ENCODE measurements at regions not wholly inside any gene's neighbourhood (a gene's known extent, or its start where the extent isn't known, plus 50 kb on each side); places are given as distances from the start of the nearest gene placed in this dataset.

DNA sequence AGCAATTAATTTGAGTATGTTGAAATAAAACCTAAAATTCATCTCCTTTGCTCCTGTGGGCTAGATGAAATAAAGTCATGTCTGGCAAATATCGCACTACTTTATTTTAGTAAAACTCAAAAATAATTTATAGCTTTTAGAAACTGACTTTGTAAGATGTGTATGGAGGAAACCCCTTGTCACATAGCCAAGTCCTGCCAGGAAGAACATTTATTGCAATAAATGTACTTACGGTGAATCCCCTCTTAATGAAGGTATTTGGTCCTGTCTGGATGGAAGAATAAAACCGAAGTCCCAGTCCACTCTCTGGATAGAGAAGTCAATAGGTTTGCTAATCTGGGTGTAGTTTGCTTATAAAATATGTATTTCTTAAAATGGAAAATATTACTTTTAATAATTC lies 1226.8 kb upstream of the MAP3K7 start:
- Histone ChIP-seq H2BK20ac (ENCODE audit: low read length) (no peak overlapping the region), H3K4me1 (replicated peaks in 1 of 4; ENCODE audit: control insufficient read depth in 3 of 4, insufficient read depth in 4 of 4, low read length in 3 of 4) (no peaks in the 10 kb centered on the region), H4K91ac (replicated peaks; ENCODE audit: insufficient read length, low read length) (no peak overlapping the region), H3K23me2 (ENCODE audit: low read depth, low read length) (no peaks in the 10 kb centered on the region), H3K4me2 (ENCODE audit: insufficient read depth in 1 of 2, low read depth in 2 of 2, low read length in 2 of 2) (no peak overlapping the region), H2BK12ac (ENCODE audit: low read depth, low read length) (no peak overlapping the region), H4K20me1 (replicated peaks in 1 of 2; ENCODE audit: control insufficient read depth in 1 of 2, insufficient read depth in 2 of 2, low read length in 2 of 2) (no peaks in the 10 kb centered on the region), H3K79me1 (ENCODE audit: low read depth, low read length) (no peaks in the 10 kb centered on the region), H3K27ac (ENCODE audit: low read depth, low read length) (no peak overlapping the region), H3K36me3 (ENCODE audit: control insufficient read depth in 2 of 4, insufficient read depth in 4 of 4, low read length in 3 of 4) (no peaks in the 10 kb centered on the region), H2AK5ac (ENCODE audit: low read depth, low read length) (no peak overlapping the region), H3K9ac (replicated peaks in 1 of 4; ENCODE audit: extremely low read depth in 1 of 4, low read depth in 3 of 4, low read length in 3 of 4) (no peak overlapping the region), H2AFZ (ENCODE audit: low read length) (no peak overlapping the region), H2BK5ac (ENCODE audit: low read depth, low read length) (no peak overlapping the region), H3K4me3 (ENCODE audit: extremely low read depth in 1 of 4, insufficient read depth in 2 of 4, low read depth in 3 of 4, low read length in 4 of 4) (no peak overlapping the region), H4K5ac (ENCODE audit: insufficient read length, low read depth, low read length) (no peak overlapping the region), H2BK120ac (replicated peaks; ENCODE audit: low read depth, low read length) (no peak overlapping the region), H3K79me2 (ENCODE audit: control insufficient read depth in 1 of 2, insufficient read depth in 2 of 2, low read length in 2 of 2) (no peaks in the 10 kb centered on the region), H3K27me3 (replicated peaks in 1 of 4; ENCODE audit: control insufficient read depth in 3 of 4, extremely low read depth in 1 of 4, insufficient read depth in 3 of 4, low read length in 3 of 4) (peaks cover 0 to 1% (median 0%) of the 10 kb centered on the region in 4 experiments; a peak in 1 of 7 replicates), H3K14ac (ENCODE audit: insufficient read length) (no peak overlapping the region), H3K23ac (ENCODE audit: insufficient read length) (no peak overlapping the region), H3K18ac (ENCODE audit: extremely low read depth, low read length) (no peak overlapping the region), H3K4ac (replicated peaks; ENCODE audit: insufficient read length, low read depth, low read length) (no peak overlapping the region), H2BK15ac (ENCODE audit: low read length) (no peak overlapping the region), H3K56ac (replicated peaks; ENCODE audit: insufficient read length, low read depth, low read length) (no peak overlapping the region), H3K9me3 (ENCODE audit: insufficient read depth in 2 of 2, low read depth in 1 of 2, low read length in 1 of 2) (no peaks in the 10 kb centered on the region), H4K8ac (ENCODE audit: extremely low read depth, insufficient read depth, low read length) (no peak overlapping the region)
- no peak for FAIRE-seq
- TF ChIP-seq HDAC2 (IDR thresholded peaks at IDR 0.05; ENCODE audit: borderline replicate concordance in 1 of 2, low read depth in 2 of 2, low read length in 2 of 2) = no peak
- no peak for TF ChIP-seq JUND (IDR thresholded peaks at IDR 0.05; ENCODE audit: low read length)
- TF ChIP-seq MAFK (IDR thresholded peaks at IDR 0.05; ENCODE audit: low read depth, low read length) = no peak
- TF ChIP-seq SIRT6 (IDR thresholded peaks at IDR 0.05; ENCODE audit: low read length) = no peak
- no peak for TF ChIP-seq ZNF274 (IDR thresholded peaks at IDR 0.05; ENCODE audit: borderline replicate concordance, extremely low read depth, low read length)
- TF ChIP-seq, protein P1, sequence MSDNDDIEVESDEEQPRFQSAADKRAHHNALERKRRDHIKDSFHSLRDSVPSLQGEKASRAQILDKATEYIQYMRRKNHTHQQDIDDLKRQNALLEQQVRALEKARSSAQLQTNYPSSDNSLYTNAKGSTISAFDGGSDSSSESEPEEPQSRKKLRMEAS (IDR thresholded peaks at IDR 0.05) = no peak
- 96% methylated on average over 3 of the region's 3 CpGs; no CpG with 5 or more reads in 1 of the 2 experiments for WGBS, 2 experiments (ENCODE audit: extremely low coverage in 1 of 2, insufficient coverage in 1 of 2, insufficient read length in 1 of 2, insufficient replicate concordance in 2 of 2, low coverage in 1 of 2, low lambda C conversion rate in 2 of 2, missing lambda C conversion rate in 1 of 2)
- no peak for DNase-seq (ENCODE audit: low read depth in 1 of 2, low spot score in 2 of 2)
- ChIA-PET POLR2A (ENCODE audit: partially characterized antibody) (no interaction called here), CTCF (ENCODE audit: partially characterized antibody) (no interaction called here)

Data from H1 (cell line).